Kasumi-1 (cell line): ENCODE measurements at regions not wholly inside any gene's neighbourhood (a gene's known extent, or its start where the extent isn't known, plus 50 kb on each side); places are given as distances from the start of the nearest gene placed in this dataset.
"Not testable (repeated sequence)": the region's sequence is repeated elsewhere in the genome, so short reads cannot be mapped to it uniquely, and the experiment has no call there.

Source experiments
- DNase-seq, 2 experiments: peaks; one replicate each; lab custom pipeline; 2025; lab: John Stamatoyannopoulos, UW

- no peak for DNase-seq
These were observed 541.1 kb upstream of the SPRY2 start for GRCh38 chr13:80881942-80882445.

- no peak for DNase-seq
These were observed 540.6 kb upstream of the SPRY2 start for GRCh38 chr13:80881495-80881894.

GRCh38 chr13:80881034-80881433, 540.1 kb upstream of the SPRY2 start:
- DNase-seq = no peak

- DNase-seq = no peak
These were observed 537.0 kb upstream of the SPRY2 start for GRCh38 chr13:80877944-80878241.

GRCh38 chr13:80877209-80877943, 536.5 kb upstream of the SPRY2 start:
- no peak for DNase-seq

- DNase-seq = peak; percentile 94 to 95
These were observed 532.7 kb upstream of the SPRY2 start for GRCh38 chr13:80873589-80873988.

- not testable (repeated sequence) for DNase-seq
These were observed 531.0 kb upstream of the SPRY2 start for GRCh38 chr13:80871971-80872370.

- DNase-seq = no peak
These were observed 530.6 kb upstream of the SPRY2 start for GRCh38 chr13:80871481-80871880.

GRCh38 chr13:80870186-80870585, 529.3 kb upstream of the SPRY2 start:
- DNase-seq = no peak

- DNase-seq = no peak
These were observed 526.0 kb upstream of the SPRY2 start for GRCh38 chr13:80866921-80867320.

GRCh38 chr13:80865329-80865728, 524.4 kb upstream of the SPRY2 start:
- DNase-seq = no peak

- no peak for DNase-seq
These were observed 521.5 kb upstream of the SPRY2 start for GRCh38 chr13:80862456-80862855.

GRCh38 chr13:80860845-80861244, 519.9 kb upstream of the SPRY2 start:
- no peak for DNase-seq

GRCh38 chr13:80858131-80858530, 517.2 kb upstream of the SPRY2 start:
- DNase-seq = no peak

GRCh38 chr13:80857321-80857720, 516.4 kb upstream of the SPRY2 start:
- DNase-seq = no peak

GRCh38 chr13:80850771-80851170, 509.8 kb upstream of the SPRY2 start:
- no peak for DNase-seq

GRCh38 chr13:80844164-80844563, 503.2 kb upstream of the SPRY2 start:
- DNase-seq = no peak

- DNase-seq = no peak
These were observed 500.5 kb upstream of the SPRY2 start for GRCh38 chr13:80841414-80841813.

- DNase-seq = no peak
These were observed 499.5 kb upstream of the SPRY2 start for GRCh38 chr13:80840316-80840976.

GRCh38 chr13:80835902-80836301, 495.0 kb upstream of the SPRY2 start:
- no peak for DNase-seq

GRCh38 chr13:80830431-80830830, 489.5 kb upstream of the SPRY2 start:
- DNase-seq = no peak

GRCh38 chr13:80828759-80829158, 487.8 kb upstream of the SPRY2 start:
- no peak for DNase-seq

GRCh38 chr13:80825276-80825675, 484.4 kb upstream of the SPRY2 start:
- DNase-seq = no peak

- DNase-seq = no peak
These were observed 483.3 kb upstream of the SPRY2 start for GRCh38 chr13:80824229-80824628.
